HG02571 (cell line): ENCODE measurements at regions not wholly inside any gene's neighbourhood (a gene's known extent, or its start where the extent isn't known, plus 50 kb on each side); places are given as distances from the start of the nearest gene placed in this dataset.

ENCODE experiments used
- ATAC-seq: cut with Tn5 transposase; IDR thresholded peaks from one replicate; pipeline ENCODE4 v1.9.1; 2021; ENCODE audit warnings: mild to moderate bottlenecking, moderate library complexity; ENCODE audit not compliant: unreplicated experiment

DNA sequence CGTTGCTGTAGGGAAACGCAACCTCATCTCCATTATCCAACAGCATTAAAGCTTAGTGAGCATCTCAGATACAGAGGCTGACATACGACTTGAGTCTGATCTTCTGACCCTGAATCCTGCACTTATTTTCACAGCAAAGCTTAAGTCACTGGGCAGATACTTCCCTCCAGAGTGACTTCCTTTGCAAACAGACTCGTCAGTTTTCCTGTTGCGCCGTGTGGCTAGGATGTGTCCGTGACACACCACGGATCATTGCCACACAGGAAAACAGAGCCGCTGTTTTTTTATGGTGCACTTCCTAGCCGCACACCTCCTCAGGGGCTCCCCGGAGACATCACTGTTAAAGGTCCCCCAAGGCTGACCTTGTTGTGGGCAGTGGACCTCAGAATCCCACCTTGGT, 94.9 kb upstream of the MKI67 start:
- ATAC-seq, result no peak

DNA sequence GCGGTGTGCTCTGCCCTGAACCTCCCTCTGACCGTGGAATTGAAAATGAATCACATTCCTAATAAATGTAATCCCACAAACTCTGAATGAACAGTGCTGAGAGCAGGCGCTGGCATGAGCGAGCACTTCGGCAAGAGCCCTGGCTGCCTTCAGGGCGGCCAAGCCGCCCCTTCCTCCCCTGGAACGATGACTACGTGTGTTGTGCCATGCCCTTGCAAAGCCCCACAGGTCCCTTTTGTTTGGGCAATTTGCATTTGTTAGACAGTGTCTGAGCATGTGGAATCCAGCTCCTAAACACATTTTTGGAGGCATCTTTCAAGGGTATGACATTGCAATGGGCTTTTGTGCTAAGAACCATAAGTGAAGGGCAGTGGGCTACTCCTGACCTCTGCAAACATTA, 95.6 kb upstream of the MKI67 start:
- no peak for ATAC-seq

- ATAC-seq, result no peak
Observed at GRCh38 chr10:128222332-128222849, 96.2 kb upstream of the MKI67 start.

- no peak for ATAC-seq
Observed at GRCh38 chr10:128230401-128230800, 104.2 kb upstream of the MKI67 start.

DNA sequence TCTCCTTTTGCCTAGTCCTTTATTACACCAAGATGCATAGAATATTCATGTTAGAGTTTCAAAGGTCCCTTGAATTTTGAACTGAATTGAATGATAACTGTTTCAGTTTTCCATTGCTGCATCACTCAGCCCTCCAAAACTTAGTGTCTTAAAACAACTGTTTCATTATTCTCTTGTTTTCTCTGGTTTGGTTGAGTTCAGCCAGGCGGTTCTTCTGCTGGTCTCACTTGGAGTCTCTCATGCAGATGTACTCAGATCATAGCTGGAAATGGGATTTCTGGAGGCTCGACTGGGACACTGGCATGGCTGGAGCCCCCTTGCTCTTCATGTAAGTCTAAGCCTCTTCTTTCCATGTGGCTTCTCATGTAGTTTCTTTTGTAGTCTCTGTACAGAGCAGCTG, 107.2 kb upstream of the MKI67 start:
- no peak for ATAC-seq

- ATAC-seq, result no peak
Observed at GRCh38 chr10:128237710-128238109, 111.5 kb upstream of the MKI67 start.

DNA sequence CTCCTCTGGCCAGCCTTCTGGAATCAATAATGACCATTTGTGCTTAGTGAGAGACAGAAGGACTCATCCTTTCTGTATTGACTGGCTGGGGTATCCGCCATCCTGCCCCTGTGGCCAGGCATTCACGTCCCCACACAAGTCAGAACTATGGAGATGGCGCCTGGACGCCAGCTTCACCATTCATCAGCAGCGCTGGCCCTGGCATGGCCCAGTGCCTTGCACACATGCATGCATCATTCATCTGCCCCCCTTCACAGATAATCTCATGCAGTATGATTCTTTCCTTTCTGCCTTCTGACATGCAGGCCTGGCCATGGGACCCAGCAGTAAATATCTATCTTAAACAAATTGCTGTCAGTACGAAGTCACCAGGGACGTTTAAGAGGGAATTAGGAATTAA, 114.8 kb upstream of the MKI67 start:
- ATAC-seq, result no peak

GRCh38 chr10:128242641-128243040, 116.4 kb upstream of the MKI67 start:
- no peak for ATAC-seq

DNA sequence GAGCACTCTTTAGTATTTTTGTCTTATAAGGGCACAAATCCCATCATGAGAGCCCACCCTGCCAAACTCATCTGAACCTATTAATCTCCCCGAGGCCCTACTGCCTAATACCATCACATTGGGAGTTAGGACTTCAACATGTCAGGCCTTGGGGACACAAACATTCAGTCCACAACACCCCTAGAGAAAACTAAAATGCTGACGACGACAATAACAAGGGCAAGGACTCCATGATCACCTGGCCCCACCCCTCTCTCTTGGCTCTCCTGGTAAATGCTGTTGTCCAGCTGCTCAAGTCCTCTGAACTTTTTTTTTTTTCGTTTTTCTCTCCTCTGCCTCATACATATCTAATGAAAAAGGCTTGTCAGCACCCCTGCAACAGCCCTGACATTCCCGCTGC, 118.8 kb upstream of the MKI67 start:
- no peak for ATAC-seq

DNA sequence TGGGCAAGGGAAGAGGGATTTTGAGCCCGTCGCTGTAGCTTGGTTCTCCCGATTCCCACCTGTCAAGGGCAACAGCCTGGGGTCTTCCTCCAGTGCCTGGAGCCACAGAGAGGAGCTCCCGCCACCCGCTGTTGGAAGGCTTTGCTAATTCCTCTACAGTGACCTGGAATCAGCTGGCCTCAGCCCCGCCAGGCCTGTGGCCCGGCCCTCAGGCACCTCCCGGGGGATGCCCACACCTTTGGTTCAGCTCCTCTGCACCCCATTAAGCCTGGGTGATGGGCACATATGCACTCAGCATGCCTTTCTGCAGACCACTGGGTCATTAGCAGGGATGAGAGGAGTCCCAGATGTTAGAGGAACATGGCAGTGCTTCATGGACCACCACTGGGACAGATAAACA, 121.4 kb upstream of the MKI67 start:
- ATAC-seq, result no peak

- no peak for ATAC-seq
Observed at GRCh38 chr10:128254476-128254875, 128.3 kb upstream of the MKI67 start.

DNA sequence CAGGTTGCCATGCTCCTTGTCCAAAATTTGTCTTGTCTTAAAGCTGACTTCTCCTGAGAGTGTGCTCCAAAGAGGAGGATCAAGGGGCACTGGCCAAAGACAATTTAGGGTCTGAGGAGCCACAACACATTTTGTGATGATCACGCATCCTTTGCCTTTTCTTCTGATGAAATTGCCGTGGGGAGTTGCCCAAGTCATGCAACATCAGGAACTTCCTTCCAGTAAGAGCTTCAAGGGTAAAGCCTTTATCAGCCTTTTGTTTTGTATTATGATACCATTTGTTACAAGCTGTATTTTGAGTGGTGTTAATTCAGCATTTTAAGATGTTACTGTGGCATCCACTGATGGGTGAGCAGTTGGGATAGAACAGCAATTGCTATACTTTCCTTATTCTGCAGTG, 131.2 kb upstream of the MKI67 start:
- no peak for ATAC-seq

DNA sequence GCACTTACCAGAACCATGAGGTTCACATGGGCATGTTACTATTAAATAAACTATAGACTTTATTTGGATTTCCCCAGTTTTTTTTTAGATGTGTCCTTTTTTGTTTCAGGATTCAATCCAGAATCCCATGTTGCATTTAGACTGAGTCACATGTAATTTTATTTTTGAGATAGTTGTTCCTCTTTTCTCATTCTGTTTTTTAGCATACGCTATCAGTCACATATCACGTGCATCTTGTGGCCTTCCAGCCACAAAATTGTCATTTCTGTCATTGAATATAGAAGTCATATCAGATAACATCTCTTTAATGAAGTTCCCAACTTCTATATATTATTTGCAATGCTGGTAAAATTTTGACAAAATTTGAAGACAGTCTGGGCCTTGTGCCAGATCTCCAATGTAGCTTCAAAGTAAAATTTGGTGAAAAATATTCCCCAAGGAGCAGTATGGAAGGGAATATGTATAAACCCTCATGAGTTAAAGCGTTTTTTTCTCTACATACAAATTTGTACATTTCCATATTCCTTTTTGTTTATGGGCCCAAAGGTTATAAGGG, 132.3 kb upstream of the MKI67 start:
- ATAC-seq, result no peak

GRCh38 chr10:128263891-128264688, 137.9 kb upstream of the MKI67 start:
- no peak for ATAC-seq

DNA sequence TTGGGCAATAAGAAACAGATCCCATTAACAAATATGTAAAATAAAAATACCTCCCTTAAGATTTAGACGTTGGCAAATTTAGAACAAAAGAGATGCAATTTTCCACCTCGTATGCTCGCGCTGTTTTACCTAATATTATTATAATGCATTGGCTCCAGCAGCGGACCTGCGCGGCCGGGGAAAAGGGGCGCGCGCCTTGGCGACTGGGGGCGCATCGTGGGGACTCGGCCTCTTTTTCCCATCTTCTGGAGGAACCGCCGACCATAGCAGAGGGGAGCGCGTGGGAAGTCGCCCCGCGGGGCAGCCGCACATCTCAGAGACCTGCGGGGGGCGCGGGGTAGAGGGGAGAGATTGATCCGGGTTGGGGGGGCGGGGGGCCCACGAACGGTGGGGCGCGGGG, 139.4 kb upstream of the MKI67 start:
- no peak for ATAC-seq

DNA sequence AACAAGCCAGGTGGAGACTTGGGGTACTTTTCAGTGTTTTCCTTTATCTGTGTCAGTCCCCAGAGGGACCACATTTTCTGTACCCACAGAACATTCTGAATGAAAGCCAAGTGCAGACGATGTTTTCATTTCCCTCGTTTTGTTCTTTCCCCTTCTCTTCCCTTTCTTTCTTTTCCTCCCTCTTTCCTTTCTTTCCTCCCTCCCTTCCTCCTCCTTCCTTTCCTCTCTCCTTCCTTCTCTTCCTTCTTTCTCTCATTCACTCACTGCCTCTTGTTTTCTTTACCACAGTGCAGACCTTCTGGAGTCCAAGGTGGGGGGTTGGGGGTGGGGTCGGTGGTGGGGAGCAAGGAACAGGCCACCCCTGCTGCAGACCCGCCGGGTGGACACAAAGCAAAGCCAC, 141.4 kb upstream of the MKI67 start:
- no peak for ATAC-seq

- no peak for ATAC-seq
Observed at GRCh38 chr10:128268015-128268722, 141.9 kb upstream of the MKI67 start.

GRCh38 chr10:128274938-128275337, 148.7 kb upstream of the MKI67 start:
- ATAC-seq, result no peak

DNA sequence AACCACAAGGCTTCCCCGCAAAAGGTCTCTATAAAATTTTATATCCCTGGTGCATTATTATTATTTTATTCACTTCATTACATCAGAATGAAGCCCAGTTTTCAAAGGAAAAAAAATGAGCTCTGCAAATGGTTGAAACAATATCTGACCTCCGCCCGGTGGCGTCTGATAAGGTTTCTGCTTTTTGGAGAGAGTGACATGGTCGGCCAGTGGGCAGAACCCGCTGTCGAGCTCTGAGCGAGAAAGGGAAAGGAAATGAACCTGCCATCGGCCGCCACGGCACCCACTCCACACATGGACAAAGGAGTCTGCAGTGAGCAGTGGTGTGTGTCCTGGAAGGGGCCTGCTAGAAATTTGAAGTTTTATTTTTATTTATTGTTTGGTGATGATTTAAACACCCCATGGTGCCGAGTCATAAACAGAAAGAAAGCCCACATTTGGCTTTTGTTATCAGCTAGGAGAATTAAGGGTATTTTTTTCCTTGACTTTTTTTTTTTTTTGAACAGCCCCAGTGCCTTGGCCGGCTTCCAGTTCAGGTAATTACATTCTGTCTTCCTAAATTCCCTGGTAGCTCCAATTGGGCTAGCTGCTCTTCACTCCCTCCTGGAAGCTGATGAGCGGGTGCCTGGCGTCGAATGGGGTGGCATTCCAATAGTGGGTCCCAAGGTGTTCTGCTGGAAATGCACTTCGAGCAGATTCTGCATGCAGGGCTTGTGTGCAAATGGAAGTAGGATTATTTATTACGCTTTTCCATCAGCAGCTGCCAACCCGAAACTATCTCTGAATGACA, 149.4 kb upstream of the MKI67 start:
- ATAC-seq, result no peak

DNA sequence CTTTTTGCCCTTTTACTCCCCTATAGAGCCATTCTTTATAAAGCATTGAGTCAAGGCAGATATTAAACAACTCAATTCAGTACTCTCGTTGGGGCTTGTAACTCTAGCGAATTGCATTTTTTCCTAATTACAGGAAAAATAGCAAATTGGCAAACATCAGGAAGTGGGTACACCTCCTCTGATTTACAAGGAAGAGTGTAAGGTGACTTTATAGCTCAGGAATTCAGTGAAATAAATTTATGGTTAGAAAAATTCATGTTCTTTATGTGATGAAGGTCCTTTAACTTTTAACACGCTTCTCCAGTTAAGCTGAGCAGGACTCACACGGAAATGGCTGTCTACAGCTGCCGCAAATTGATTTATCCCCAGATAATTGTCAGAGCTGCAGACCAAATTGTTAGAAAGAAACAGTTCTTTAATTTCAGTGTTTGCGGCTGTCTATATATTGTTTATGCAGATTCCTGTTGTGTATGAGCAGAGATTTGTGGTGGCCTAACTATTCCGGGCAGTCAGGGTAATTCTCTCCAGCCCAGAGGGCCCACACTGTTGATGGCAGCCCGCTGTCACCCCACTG, 151.1 kb upstream of the MKI67 start:
- no peak for ATAC-seq

- no peak for ATAC-seq
Observed at GRCh38 chr10:128278362-128278761, 152.1 kb upstream of the MKI67 start.
